HepG2 (cell line): ENCODE measurements at regions not wholly inside any gene's neighbourhood (a gene's known extent, or its start where the extent isn't known, plus 50 kb on each side); places are given as distances from the start of the nearest gene placed in this dataset.

Experiments used
- ATAC-seq: fragments of 200-7000 bp; cut with Tn5 transposase; 3 replicates; pipeline ENCODE4 v1.9.1; 2020; ENCODE audit warnings: mild to moderate bottlenecking, moderate library complexity
- BruUV-seq: library from RNA; stranded (reverse); fragments of 400-500 nt; replicated peaks from 2 replicates; lab custom pipeline; 2021; lab: Mats Ljungman, UMichigan
- CTCF ChIA-PET: fragments of 300-600 bp; formaldehyde crosslinking; extraction: SDS; loops from one replicate; lab custom pipeline; 2021; ENCODE audit warnings: low total read pairs, inconsistent platforms, low intra/inter-chr PET ratio; lab: Yijun Ruan, JAX
- POLR2A ChIA-PET: fragments of 350-600 bp; sonication (Branson Sonifier 250); formaldehyde crosslinking; loops from one replicate; lab custom pipeline; 2020; ENCODE audit warnings: antibody characterized with exemption, inconsistent platforms; lab: Yijun Ruan, JAX
- DNase-seq: peaks from one replicate; pipeline ENCODE4 v3.0.0-alpha.2; 2015; ENCODE audit warnings: low spot score
- FAIRE-seq: peaks from 3 replicates; lab custom pipeline; 2011; peaks lifted over from hg19 to GRCh38; lab: Jason Lieb, UNC
- H2AFZ ChIP-seq: one replicate; pipeline ENCODE4 v1.6.1; 2011; ENCODE audit warnings: low read length, inconsistent platforms
- H3K27ac ChIP-seq: fragments of 300-600 bp; 3 replicates; pipeline ENCODE4 v1.8.0; 2011; ENCODE audit warnings: mixed run types, mild to moderate bottlenecking, mixed read lengths, low read length, inconsistent platforms; ENCODE audit not compliant: insufficient read depth; ENCODE audit errors: extremely low read length
- H3K27me3 ChIP-seq, 2 experiments: fragments of 200-600 bp in 1 of 2; 2 replicates in 1 of 2; 3 replicates in 1 of 2; pipeline versions ENCODE4 v1.6.0 to v1.8.0; 2011; ENCODE audit warnings: low read length in 2 of 2, mild to moderate bottlenecking in 2 of 2, moderate library complexity in 2 of 2, inconsistent platforms in 1 of 2; ENCODE audit not compliant: insufficient read depth in 2 of 2, control insufficient read depth in 1 of 2
- H3K36me3 ChIP-seq, 2 experiments: fragments of 200-600 bp in 1 of 2; replicated peaks in 1 of 2; 2 replicates in 1 of 2; 3 replicates in 1 of 2; pipeline versions ENCODE4 v1.5.1 to v1.8.0; 2011; ENCODE audit warnings: low read length in 2 of 2, inconsistent platforms in 1 of 2; ENCODE audit not compliant: insufficient read depth in 2 of 2, control insufficient read depth in 1 of 2
- H3K4me1 ChIP-seq: 2 replicates; pipeline ENCODE4 v1.5.1; 2012; ENCODE audit warnings: low read length, inconsistent platforms; ENCODE audit not compliant: insufficient read depth
- H3K4me2 ChIP-seq: 2 replicates; pipeline ENCODE4 v1.6.0; 2011; ENCODE audit warnings: low read depth, low read length, inconsistent platforms
- H3K4me3 ChIP-seq, 3 experiments: fragments of 200-600 bp in 1 of 3; sonication (generic), shearing (Covaris generic) in 1 of 3; replicated peaks in 1 of 3; 2 replicates each; pipeline ENCODE4 v1.5.1; 2011 to 2016; ENCODE audit warnings: low read length in 3 of 3, inconsistent platforms in 2 of 3, low read depth in 2 of 3, mild to moderate bottlenecking in 2 of 3, control low read depth in 1 of 3, mixed read lengths in 1 of 3; ENCODE audit not compliant: insufficient read depth in 1 of 3
- H3K79me2 ChIP-seq: one replicate; pipeline ENCODE4 v1.6.1; 2011; ENCODE audit warnings: low read length, inconsistent platforms; ENCODE audit not compliant: insufficient read depth
- H3K9ac ChIP-seq: 2 replicates; pipeline ENCODE4 v1.6.0; 2011; ENCODE audit warnings: mild to moderate bottlenecking, low read depth, low read length, inconsistent platforms; ENCODE audit not compliant: insufficient read depth
- H3K9me3 ChIP-seq: 2 replicates; pipeline ENCODE4 v1.5.1; 2012; ENCODE audit warnings: mild to moderate bottlenecking, low read length
- H4K20me1 ChIP-seq: 2 replicates; pipeline ENCODE4 v1.6.0; 2011; ENCODE audit warnings: inconsistent platforms, mild to moderate bottlenecking, low read length, moderate library complexity; ENCODE audit not compliant: insufficient read depth
- MZF1 ChIP-seq: sonication (generic); formaldehyde crosslinking; IDR thresholded peaks from 2 replicates; pipeline ENCODE4 v1.8.1; 2023; ENCODE audit warnings: mild to moderate bottlenecking, missing genetic modification reagents, borderline replicate concordance
- POLR2AphosphoS5 ChIP-seq: IDR thresholded peaks from 2 replicates; pipeline ENCODE4 v1.6.1; 2012; ENCODE audit warnings: low read depth, low read length
- SALL1 ChIP-seq: sonication (generic); formaldehyde crosslinking; IDR thresholded peaks from 2 replicates; pipeline ENCODE4 v1.8.0; 2022; ENCODE audit warnings: mild to moderate bottlenecking, missing genetic modification reagents
- TBL1XR1 ChIP-seq: fragments of 150-350 bp; IDR thresholded peaks from 2 replicates; pipeline ENCODE4 v1.6.1; 2014; ENCODE audit warnings: borderline replicate concordance, low read length; ENCODE audit not compliant: partially characterized antibody
- ZNF7 ChIP-seq: IDR thresholded peaks from 2 replicates; pipeline ENCODE4 v1.6.1; 2016; ENCODE audit warnings: missing biosample characterization, missing genetic modification reagents
- ZNF703 ChIP-seq: sonication (generic); formaldehyde crosslinking; IDR thresholded peaks from 2 replicates; pipeline ENCODE4 v1.5.1; 2020; ENCODE audit warnings: missing genetic modification reagents, mild to moderate bottlenecking, moderate library complexity, borderline replicate concordance
- WGBS: methylation state at CpG from one replicate; pipeline ENCODE4 v1.1.6; 2017; ENCODE audit warnings: low lambda C conversion rate; 5-methylcytosine and 5-hydroxymethylcytosine counted together
- in situ Hi-C: cut with HindIII; loops from 2 replicates; pipeline ENCODE4 v1.10.0; 2017; ENCODE audit warnings: low pct_unique_long_range_greater_than_20kb; ENCODE audit not compliant: extremely low pct_ligation_motif_present
- intact Hi-C: fragments of 100-400 bp; cut with micrococcal nuclease; formaldehyde crosslinking; loops from one replicate; pipeline ENCODE4 v1.10.0; 2022; ENCODE audit not compliant: unreplicated experiment

DNA sequence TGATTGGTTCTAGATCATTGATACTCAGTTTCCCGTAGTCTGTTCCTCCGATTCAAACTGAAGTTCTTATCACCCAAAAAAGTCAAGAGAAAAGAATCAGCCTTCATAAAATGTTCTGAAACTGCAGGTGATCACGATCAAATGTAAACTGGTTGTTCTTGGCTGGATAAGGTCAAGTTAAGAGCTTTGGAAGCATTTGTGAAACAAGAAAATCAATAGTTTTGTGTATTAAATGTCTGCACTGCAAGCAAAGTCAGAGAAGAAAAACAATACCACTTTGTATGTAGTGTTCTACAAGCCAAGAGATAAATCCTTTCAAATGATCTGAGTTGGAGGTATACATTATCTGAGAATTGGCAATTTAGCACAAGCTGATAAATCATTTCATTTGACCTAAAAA, 710.3 kb downstream of the SORCS1 start:
- no peaks in the 10 kb centered on the region for H3K4me1 ChIP-seq
- no peaks in the 10 kb centered on the region for H4K20me1 ChIP-seq
- no peak for TF ChIP-seq MZF1 (CRISPR knock-in tag)
- no peak for TF ChIP-seq SALL1 (CRISPR knock-in tag)
- no peak for TF ChIP-seq TBL1XR1
- no peak for TF ChIP-seq POLR2AphosphoS5
- no peak for TF ChIP-seq ZNF7
- no peaks in the 10 kb centered on the region for H3K79me2 ChIP-seq
- DNase-seq (no peak), ATAC-seq (no peak), FAIRE-seq (no peak)
- in situ Hi-C loops, result no loop called here
- POLR2A ChIA-PET, result no interaction called here
- CTCF ChIA-PET, result no interaction called here
- no peaks in the 10 kb centered on the region for H3K36me3 ChIP-seq
- no peak overlapping the region for H3K4me2 ChIP-seq
- no peaks in the 10 kb centered on the region for H3K27me3 ChIP-seq
- H3K4me3 ChIP-seq, result no peak overlapping the region
- no peak overlapping the region for H2AFZ ChIP-seq
- BruUV-seq, result no TSS peak
- H3K9ac ChIP-seq, result no peak overlapping the region
- peaks cover 75% of the 10 kb centered on the region for H3K9me3 ChIP-seq
- 6% methylated on average over 3 of the region's 3 CpGs for WGBS
- intact Hi-C loops, result no loop called here
- no peak overlapping the region for H3K27ac ChIP-seq

DNA sequence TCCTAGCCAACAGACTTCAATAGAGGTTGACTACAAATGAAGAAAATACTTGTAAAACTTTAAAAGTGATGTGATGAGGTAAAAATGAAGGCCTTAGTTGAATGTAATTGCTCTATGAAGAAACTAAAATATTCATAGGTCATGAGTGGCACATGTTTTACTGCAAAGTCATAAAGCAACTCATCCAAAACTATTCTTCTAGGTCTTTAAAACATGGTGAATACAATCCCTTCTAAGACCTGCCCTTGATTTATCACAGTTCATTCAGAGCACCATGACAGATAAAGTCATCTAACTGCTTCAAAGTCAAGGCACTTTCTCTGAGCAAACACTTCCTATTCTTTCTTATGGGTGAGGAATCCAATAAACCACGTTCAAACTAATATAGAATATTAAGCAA, 713.5 kb downstream of the SORCS1 start:
- Histone ChIP-seq H3K27ac (no peak overlapping the region), H3K9ac (no peak overlapping the region)
- ATAC-seq, result no peak
- CTCF ChIA-PET, result no interaction called here
- intact Hi-C loops, result no loop called here
- no peak for TF ChIP-seq ZNF703
- TF ChIP-seq, all 625 proteins: peak for 0
- Histone ChIP-seq H3K9me3 (peaks cover 68% of the 10 kb centered on the region), H2AFZ (no peak overlapping the region), H3K4me2 (no peak overlapping the region), H3K36me3 (no peaks in the 10 kb centered on the region), H3K79me2 (no peaks in the 10 kb centered on the region), H4K20me1 (no peaks in the 10 kb centered on the region), H3K27me3 (no peaks in the 10 kb centered on the region; a peak in 1 of 5 replicates), H3K4me3 (no peak overlapping the region), H3K4me1 (no peaks in the 10 kb centered on the region)
- POLR2A ChIA-PET, result no interaction called here
- in situ Hi-C loops, result no loop called here
- WGBS, result 0% methylated on average over 1 of the region's 1 CpG
- no peak for FAIRE-seq
- no TSS peak for BruUV-seq
- no peak for DNase-seq
